GM21737 (cell line): ENCODE measurements at regions not wholly inside any gene's neighbourhood (a gene's known extent, or its start where the extent isn't known, plus 50 kb on each side); places are given as distances from the start of the nearest gene placed in this dataset.

Experiments used
- ATAC-seq: cut with Tn5 transposase; IDR thresholded peaks from one replicate; pipeline ENCODE4 v1.9.1; 2021; ENCODE audit warnings: mild to moderate bottlenecking, moderate library complexity; ENCODE audit not compliant: unreplicated experiment

DNA sequence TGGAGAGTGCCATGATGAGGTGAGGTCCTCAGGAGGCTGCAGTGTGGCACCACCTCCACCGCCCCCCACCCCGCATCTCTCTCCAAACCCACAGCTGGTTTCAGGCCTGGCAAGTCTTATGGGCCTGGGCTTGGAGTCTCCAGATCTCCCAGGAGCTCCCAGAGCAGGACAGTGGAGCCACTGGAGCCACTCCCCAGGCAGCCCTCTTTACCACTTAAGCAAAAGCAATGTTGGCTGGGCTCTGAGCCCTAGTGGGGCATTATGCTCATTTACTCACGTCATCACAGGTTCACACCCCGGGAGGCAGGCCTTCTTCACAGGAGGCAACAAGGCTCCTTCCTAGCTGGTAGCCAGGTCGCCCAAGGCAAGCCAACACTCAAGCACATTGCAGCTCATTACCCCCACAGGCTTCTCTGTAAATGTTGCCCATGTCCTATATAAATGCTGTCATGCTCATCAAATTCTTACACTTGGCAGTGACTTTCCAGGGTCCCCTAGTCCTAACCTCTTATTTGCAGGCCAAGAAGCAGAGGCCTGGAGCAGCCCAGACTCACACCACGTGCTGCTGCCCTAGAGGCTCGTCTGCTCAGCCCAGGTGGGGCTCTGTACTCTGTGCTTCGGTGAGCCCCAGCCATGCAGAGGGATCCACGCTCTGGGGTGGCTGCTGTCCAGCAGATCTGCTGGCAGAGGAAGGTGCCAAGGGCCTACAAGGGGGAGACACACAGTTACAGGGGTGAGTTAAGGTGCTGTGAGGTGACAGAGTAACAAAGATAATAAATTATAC is 459.3 kb downstream of the MATN1 start:
- ATAC-seq, result no peak

DNA sequence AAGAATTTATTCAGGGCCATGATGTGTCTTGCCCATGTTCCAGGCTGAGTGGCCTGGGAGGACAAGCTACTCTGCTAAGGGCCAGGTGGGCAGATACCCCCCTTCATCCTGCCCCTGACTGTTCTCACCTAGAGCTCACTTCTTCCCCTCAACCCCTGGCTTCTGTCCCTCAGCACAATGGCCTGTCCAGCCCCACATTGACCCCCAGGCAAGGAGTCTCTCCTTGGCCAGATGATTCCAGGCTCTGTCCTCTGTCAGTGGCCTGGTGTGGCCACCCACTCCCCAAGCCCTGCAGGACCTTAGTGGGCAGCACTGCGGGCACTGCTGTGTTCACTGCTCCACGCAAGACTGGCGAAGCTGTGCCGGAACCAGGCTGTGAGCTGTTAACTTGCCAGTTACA is 460.0 kb downstream of the MATN1 start:
- no peak for ATAC-seq

DNA sequence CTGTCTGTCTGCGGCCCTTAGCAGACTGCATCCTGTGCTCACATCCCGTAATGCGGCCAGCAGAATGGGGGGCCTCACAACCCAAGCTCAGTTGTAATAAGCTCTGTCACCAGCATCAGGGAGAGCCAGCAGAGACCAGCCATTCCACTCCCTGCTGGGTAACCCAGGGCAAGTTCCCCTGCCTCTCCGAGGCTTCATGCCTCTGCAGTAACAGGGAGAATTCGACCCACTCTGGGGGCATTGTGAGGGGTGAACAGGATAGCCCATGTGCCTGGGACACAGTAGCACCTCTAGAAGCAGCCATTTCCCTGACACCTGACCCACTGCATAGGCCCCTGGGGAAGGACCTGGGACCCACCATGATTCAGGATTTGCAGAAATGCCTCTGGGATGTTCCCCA is 461.2 kb downstream of the MATN1 start:
- no peak for ATAC-seq

GRCh38 chr1:30260318-30260717 is 463.1 kb downstream of the MATN1 start:
- ATAC-seq, result no peak

DNA sequence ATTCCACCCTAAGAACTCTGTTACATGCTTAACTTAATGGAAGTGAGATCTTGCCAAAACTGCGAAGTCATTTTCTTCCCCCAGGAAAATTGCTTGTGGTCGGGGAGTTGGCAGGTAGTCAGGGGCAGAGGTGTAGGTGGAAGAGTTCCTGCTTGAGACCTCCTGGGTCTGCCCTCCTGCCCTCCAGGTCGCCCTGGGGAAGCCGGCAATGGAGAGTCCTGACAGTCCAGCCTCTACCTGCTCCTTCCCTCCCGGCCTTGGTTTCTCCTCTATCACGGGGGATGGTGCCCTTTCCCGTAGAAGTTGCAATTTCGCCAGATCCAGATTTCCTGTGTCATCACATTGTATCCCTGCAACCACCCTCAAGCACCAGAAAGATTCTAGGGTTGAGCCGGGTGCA is 463.8 kb downstream of the MATN1 start:
- no peak for ATAC-seq

DNA sequence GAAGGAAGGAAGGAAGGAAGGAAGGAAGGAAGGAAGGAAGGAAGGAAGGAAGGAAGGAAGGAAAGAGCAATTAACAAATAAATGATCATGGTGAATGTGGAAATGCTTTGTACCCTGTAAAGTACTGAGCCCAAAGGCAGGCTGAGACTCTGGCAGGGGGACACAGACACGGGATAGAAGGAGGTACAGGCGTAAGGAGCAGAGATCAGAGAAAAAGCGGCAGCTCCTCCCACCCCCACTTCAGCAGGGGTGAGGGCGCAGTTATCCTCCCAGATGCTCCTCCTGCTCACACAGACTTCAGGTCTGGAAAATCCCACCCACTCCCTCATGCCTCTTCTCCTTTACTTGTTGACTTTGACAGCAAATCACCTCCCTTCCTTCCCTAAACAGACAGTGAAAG is 464.5 kb downstream of the MATN1 start:
- ATAC-seq, result no peak

DNA sequence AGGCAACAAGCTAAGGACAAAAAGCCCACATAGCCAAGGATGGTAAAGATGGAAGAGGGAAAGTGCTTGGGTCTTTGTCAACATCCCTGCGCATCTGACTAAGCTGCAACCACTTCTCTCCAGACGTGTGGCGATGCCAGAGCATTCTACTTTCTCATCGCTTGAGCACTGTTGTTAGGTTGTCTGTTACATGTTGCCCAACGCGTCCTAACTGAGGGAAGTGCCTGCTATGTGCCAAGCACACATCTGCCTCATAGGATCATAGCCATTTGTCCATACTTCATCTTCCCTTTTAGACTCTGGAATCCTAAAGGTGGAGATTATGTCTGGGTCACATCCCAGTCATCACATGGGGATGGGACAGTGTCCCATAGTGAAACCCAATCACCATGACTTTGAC is 464.9 kb downstream of the MATN1 start:
- ATAC-seq, result no peak

DNA sequence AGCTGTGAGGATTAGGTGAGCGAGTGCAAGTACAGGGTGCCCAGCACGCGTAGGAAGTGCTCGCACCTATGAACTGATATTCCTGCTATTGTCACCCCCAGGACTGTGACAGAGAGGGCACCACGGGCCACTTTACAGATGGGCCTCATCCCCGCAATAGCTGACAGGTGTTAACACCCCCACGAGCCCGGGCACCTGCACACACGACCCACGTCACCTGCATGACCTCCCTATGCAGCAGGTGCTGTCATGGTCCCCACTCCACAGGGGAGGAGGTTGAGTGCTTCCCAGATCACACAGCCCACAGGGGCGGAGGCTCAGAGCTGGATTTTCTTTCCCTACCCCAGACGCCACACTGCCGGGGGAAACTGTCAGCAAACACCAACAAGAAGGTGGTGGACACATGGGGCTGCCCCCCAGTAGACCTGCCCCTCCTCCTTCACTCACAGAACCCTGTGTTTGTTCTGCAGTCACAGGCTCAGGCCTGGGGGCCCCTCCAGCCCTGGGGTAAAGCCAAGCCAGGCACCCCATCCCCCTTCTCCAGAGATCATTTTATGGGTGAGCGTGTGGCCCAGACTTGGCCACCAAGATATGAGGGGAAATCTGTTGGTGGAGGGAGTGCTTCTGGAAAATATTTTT is 465.5 kb downstream of the MATN1 start:
- no peak for ATAC-seq

DNA sequence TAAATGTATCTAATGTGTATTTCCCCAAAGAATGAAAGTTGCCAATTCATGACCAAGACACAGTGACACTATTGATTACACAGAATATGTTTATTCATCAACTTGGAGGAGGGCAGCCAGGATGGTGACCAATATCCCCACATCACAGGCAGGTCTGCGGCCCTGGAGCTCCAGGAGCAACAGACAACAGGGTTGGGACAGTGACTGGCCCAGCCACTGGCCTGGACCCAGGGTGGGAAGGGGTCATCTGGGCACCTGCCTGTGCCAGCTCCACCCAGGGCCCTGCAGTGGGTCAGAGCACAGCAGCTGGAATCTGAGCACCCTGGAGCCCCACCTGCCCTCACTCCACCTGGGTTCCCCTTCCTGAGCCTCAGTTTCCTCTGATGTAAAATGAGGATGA is 466.1 kb downstream of the MATN1 start:
- no peak for ATAC-seq

- no peak for ATAC-seq
Measured at GRCh38 chr1:30256911-30257310, 466.5 kb downstream of the MATN1 start.

DNA sequence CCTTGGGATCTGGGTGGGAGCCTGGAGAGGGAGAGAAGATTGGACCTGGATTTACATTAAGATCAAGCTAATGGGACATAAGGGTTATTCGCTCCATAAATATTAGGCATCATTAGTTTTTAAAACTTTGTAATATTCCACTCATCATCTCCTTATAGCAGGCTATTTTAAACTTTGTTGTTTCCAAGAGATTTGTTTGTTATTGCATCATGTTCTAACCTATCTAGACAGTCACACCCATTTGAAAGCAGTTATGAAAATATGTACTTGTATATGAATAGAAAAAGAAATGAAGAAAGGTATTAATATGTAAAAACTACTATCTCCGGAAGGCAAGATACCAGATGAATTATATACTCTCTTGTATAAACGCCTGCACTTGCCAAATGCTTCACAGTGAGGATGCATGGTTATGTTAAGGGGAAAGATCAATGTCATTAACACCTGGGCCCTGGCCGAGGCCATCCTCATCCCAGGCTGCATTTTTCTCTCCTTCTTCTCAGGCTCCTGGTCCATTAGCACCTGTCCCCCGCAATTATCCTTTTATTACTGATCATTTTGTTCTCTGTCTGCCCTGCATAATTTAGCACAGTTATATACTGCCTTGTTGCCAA is 468.2 kb downstream of the MATN1 start:
- no peak for ATAC-seq

DNA sequence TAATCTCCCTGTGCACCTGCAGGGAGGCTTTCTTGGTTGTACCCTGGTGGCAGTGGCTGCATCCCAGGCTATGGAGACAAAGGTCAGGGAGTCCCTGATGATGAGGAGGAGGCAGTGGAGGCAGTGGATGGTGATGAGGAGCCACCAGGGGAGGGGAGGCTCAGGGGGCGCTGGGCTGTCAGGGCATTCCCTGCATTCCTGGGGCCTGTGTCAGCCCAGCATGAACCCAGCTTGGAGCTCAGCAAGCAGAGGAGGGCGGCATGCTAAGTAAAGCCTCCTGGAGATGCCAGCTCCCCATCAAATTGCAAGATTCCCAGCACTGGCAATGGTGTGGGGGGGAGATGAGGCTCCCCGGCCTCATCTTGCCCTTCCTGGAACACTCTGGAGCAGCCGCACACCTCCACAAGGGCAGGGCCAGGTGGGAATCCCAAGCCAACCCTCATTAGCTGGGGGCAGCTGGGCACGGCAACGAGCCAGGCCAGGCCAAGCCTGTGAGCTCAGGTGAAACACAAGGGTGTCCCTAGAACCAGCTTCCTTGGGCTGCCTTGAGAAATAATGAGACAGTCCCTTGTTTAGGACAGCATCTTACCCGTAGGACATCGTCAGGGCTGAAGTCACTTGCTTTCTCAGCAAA is 469.5 kb downstream of the MATN1 start:
- ATAC-seq, result no peak

DNA sequence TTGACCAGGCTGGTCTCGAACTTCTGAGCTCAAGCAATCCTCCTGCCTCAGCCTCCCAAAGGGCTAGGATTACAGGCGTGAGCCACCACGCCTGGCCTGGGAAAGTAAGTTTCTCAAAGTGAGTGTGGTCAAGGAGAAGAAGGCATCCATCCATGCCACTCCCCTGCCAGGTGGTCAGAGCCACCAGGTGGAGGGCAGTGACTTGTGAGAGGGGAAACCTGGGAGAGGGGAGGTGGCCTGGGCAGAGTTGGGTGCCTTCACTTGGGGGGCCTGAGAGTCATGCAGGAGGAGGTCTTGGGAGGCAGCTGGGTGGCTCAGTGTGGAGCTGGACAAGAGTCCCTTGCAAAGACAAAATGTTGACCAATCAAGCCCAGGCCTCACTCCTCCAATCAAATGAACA is 470.0 kb downstream of the MATN1 start:
- ATAC-seq, result no peak

GRCh38 chr1:30250984-30251850 is 472.2 kb downstream of the MATN1 start:
- ATAC-seq, result no peak

DNA sequence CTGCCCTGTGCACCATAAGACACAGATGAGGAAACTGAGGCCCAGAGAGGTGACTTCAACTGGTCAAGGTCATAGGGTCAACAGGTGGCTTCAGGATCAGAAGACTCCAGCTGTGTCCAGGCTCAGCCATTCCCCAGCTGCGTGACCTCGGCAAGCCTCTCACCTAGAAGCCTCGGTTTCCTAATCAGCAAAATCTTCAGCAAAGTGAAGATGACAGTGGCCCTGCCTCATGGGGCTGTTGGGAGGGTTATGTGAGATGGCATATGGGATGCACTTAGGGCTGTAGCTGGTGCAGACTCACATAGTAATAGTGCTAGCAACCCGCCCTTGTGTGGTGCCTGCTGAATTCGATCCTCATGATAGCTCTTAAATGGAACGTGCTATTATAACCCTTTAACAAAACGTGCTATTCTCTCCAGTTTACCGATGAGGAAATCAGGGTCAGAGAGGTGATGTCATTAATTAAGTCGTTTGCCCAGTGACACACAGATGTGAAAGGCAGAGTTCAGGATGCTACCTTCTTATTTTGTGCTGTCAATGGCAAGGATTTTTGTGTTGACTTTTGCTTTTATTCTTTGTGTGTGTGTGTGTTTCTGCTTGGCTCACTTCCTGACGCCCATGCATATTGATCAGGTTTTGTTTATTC is 472.9 kb downstream of the MATN1 start:
- ATAC-seq, result no peak

DNA sequence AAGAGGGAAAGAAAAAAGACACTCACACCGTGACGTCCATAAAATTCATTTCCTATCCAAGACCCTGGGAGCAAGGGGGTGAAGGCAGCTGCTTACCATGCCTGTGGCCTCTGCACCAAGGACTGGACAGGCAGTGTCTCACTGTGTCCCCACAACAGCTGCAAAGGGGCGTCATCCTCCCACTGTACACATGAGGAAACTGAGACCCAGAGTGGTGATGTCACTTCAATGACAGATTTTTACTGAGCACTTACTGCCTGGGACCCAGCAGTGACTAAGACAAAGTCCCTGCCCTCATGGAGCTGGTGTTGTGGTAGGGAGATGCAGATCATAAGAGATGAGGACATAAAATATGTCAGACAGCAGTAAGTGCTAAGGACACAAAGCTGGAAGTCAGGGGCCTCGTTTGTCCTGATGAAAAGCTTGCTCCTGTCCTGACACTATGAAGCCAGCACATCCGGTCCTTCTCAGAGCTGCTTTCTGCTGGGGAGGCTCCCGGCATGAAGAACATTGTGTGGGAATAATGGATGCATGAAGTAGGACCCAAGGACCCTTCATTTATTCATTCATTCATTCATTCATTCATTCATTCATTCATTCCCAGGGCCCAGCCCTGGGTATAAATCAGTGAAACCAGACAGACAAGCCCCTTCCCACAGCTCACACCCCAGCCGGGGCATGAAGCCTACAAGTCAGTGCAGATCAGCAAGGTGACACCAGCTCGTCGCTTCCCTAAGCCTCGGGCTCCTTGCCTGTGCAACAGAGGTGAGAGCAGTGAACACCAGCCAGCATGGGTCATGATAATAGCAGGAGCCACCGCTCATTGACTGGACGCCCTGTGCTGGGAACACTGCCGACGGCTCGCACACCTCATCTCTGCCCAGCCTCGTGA is 473.7 kb downstream of the MATN1 start:
- ATAC-seq, result no peak

- no peak for ATAC-seq
Measured at GRCh38 chr1:30248774-30249173, 474.6 kb downstream of the MATN1 start.

DNA sequence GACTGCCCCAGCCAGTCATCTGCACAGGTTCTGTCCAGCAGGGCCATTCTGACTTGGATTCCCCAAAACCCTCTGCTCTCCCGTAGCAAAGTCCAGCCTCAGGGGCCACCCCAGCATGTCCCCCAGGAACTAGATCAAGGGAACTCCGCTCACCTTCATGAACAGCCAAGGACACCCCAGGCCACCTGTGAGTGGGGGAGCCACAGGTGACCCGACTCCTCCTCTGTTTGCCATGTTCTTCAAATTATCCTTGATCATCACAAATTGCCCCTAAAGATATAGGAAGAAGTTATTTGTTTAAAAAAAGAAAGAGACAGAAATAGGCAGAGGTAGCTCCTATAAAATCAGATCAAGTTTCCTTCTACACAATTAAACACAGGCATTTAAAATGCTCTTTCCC is 475.0 kb downstream of the MATN1 start:
- no peak for ATAC-seq

DNA sequence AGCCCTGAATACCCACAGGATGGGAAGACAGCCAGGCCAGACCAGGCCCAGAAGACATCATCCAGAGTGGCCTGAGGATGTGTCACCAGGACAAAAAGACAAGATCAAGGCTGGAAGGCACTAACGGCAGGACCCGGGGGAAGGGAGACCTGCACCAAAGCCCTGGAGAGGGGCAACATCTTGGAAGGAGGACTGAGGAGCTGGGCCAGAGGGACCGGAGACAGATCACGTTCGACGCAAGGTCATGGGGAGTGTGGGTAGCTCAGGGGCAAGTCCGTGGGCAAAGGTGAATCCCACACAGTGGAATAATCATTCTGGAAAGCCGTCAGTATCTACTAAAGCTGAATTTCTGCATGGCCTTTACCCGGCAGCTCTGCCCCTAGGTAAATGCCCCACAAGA is 478.6 kb downstream of the MATN1 start:
- ATAC-seq, result no peak
